ENCODE measurements at regions not wholly inside any gene's neighbourhood (a gene's known extent, or its start where the extent isn't known, plus 50 kb on each side); places are given as distances from the start of the nearest gene placed in this dataset.
A peak's percentile ranks its signal among the peaks of the same experiment; 100 is the strongest.

DNA sequence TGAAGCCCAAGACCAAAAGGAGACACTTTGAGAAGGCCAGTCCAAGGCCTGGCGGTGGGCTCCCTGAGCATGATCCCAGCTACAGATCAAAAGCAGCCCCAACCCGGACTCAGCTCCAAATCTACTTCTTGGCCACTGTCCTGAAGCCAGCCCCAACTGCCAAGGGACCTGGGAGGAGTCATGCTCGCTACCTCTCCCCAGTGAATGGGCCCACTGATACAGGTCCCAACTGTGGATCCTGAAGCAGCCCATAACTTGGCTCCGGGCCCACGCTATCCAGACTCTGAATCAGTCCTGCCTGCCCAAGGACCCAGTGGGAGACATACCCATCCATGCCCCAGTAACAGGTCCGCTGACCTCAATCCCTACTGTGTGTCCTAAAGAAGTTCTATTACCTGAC is 1545.3 kb upstream of the C9orf72 start:
- no peak overlapping the region for H2AK5ac ChIP-seq (ENCODE audit: insufficient read length, low read length)
- no peak overlapping the region for H3K9ac ChIP-seq (ENCODE audit: extremely low read depth, insufficient read length, low read length)
- no peaks in the 10 kb centered on the region for H3K23me2 ChIP-seq (ENCODE audit: insufficient read length, low read depth, low read length, poor library complexity, severe bottlenecking)
- TF ChIP-seq, protein P1, sequence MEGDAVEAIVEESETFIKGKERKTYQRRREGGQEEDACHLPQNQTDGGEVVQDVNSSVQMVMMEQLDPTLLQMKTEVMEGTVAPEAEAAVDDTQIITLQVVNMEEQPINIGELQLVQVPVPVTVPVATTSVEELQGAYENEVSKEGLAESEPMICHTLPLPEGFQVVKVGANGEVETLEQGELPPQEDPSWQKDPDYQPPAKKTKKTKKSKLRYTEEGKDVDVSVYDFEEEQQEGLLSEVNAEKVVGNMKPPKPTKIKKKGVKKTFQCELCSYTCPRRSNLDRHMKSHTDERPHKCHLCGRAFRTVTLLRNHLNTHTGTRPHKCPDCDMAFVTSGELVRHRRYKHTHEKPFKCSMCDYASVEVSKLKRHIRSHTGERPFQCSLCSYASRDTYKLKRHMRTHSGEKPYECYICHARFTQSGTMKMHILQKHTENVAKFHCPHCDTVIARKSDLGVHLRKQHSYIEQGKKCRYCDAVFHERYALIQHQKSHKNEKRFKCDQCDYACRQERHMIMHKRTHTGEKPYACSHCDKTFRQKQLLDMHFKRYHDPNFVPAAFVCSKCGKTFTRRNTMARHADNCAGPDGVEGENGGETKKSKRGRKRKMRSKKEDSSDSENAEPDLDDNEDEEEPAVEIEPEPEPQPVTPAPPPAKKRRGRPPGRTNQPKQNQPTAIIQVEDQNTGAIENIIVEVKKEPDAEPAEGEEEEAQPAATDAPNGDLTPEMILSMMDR (conservative IDR thresholded peaks at IDR 0.05) = no peak
- H2BK20ac ChIP-seq (ENCODE audit: low read depth, low read length, poor library complexity, severe bottlenecking) = peak overlapping the region; percentile 32
- no peak overlapping the region for H2AFZ ChIP-seq (ENCODE audit: low read length)
- H3K27me3 ChIP-seq (ENCODE audit: insufficient read depth, low read length) = no peaks in the 10 kb centered on the region; the same call in 1 of the 2 replicates
- no peak overlapping the region for H4K5ac ChIP-seq (ENCODE audit: insufficient read length, low read depth, low read length)
- H3K4me2 ChIP-seq (ENCODE audit: insufficient read depth, insufficient read length, low read length) = no peak overlapping the region
- H3K27me3 Mint-ChIP-seq (ENCODE audit: low read depth) = no peaks in the 10 kb centered on the region
- H4K91ac ChIP-seq (ENCODE audit: insufficient read length, low read depth, low read length) = peak overlapping the region; percentile 26
- H3K4me3 Mint-ChIP-seq = no peak overlapping the region
- H3T11ph ChIP-seq (ENCODE audit: low read length) = no peak overlapping the region
- no peaks in the 10 kb centered on the region for H3K9me3 ChIP-seq (ENCODE audit: control insufficient read depth, low read depth, low read length)
- H3K36me3 Mint-ChIP-seq (ENCODE audit: insufficient read depth in 1 of 3, low read depth in 3 of 3) = peaks cover 0 to 3% (median 0%) of the 10 kb centered on the region in 3 experiments; a peak in 2 of 7 replicates
- DNase-seq = no peak
- peaks cover 0 to 4% of the 10 kb centered on the region in 2 experiments; a peak in 1 of 5 replicates for H3K9me3 Mint-ChIP-seq
- no peak overlapping the region for H3K27ac ChIP-seq (ENCODE audit: insufficient read length, low read depth, low read length)
- H3K56ac ChIP-seq (ENCODE audit: insufficient read length, low read depth, low read length) = no peak overlapping the region
- no peak overlapping the region for H2BK15ac ChIP-seq (ENCODE audit: low read depth, low read length)
- H3K27ac Mint-ChIP-seq = peak overlapping the region in 1 of 3 experiments; percentile 21; a peak in 1 of 7 replicates
- no peaks in the 10 kb centered on the region for H3K79me1 ChIP-seq (ENCODE audit: insufficient read depth, low read depth, low read length, poor library complexity, severe bottlenecking)
- no peaks in the 10 kb centered on the region for H3K4me1 ChIP-seq (ENCODE audit: insufficient read depth, low read length)
- H2BK5ac ChIP-seq (ENCODE audit: insufficient read length, low read length) = no peak overlapping the region
- no peak overlapping the region for H3K23ac ChIP-seq (ENCODE audit: insufficient read length, low read depth, low read length)
- no peaks in the 10 kb centered on the region for H3K4me1 Mint-ChIP-seq
- no peaks in the 10 kb centered on the region for H3K79me2 ChIP-seq (ENCODE audit: insufficient read depth, low read length)
- H3K14ac ChIP-seq (ENCODE audit: insufficient read depth, low read length) = no peak overlapping the region
- WGBS (ENCODE audit: extremely low coverage, insufficient read length, low lambda C conversion rate) = no CpG with 5 or more reads among the region's 6 CpGs
- no peak overlapping the region for H2BK120ac ChIP-seq (ENCODE audit: low read depth, low read length, poor library complexity, severe bottlenecking)
- H4K8ac ChIP-seq (replicated peaks; ENCODE audit: insufficient read length, low read depth, low read length) = no peak overlapping the region
- no peaks in the 10 kb centered on the region for H4K20me1 ChIP-seq (ENCODE audit: control insufficient read depth, insufficient read depth, insufficient read length)
- no peak overlapping the region for H2BK12ac ChIP-seq (ENCODE audit: insufficient read length, low read depth, low read length)
- H3K18ac ChIP-seq (ENCODE audit: insufficient read length, low read depth, low read length) = no peak overlapping the region
- H3K4ac ChIP-seq (ENCODE audit: low read depth, low read length) = no peak overlapping the region

Data from H9 (cell line).